GM21528 (cell line): ENCODE measurements at regions not wholly inside any gene's neighbourhood (a gene's known extent, or its start where the extent isn't known, plus 50 kb on each side); places are given as distances from the start of the nearest gene placed in this dataset.
"Not testable (repeated sequence)": the region's sequence is repeated elsewhere in the genome, so short reads cannot be mapped to it uniquely, and the experiment has no call there.

Source experiments
- ATAC-seq: cut with Tn5 transposase; IDR thresholded peaks from one replicate; pipeline ENCODE4 v1.9.1; 2021; ENCODE audit warnings: mild to moderate bottlenecking, moderate library complexity; ENCODE audit not compliant: unreplicated experiment, low FRiP score

DNA sequence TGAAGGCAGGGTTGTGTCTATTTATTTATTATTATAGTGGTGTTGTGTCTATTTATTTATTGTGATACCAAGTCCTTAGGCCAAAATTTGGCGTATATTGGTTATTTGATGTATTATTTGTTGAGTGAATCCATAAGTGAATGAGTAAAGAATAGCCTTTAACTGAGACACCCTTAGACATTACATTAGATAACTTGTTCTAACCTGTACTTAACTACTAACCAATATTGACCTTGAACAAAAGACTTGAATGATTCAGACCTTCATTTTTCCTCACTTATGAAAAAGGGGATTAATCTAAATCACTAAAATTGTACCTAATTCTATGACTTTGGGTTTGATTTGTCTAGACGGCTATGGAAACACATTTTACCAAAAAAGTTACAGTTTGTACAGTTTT is 370.5 kb downstream of the JRKL start:
- no peak for ATAC-seq

DNA sequence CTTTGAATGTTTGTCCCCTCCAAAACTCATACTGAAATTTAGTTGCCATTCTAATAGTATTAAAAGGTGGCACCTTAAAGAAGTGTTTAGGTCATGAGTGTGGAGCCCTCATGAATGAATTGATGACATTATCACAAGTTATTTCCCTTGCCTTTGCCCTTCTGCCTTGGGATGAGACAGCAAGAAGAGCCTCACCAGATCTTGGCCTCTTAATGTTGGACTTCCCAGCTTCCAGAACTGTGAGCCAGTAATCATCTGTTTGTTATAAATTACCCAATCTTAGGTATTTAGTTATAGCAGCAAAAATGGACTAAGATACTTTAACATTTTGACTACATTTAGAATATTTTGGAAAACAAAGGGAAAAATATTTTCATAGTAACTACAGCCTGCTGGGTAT is 371.0 kb downstream of the JRKL start:
- ATAC-seq: no peak

DNA sequence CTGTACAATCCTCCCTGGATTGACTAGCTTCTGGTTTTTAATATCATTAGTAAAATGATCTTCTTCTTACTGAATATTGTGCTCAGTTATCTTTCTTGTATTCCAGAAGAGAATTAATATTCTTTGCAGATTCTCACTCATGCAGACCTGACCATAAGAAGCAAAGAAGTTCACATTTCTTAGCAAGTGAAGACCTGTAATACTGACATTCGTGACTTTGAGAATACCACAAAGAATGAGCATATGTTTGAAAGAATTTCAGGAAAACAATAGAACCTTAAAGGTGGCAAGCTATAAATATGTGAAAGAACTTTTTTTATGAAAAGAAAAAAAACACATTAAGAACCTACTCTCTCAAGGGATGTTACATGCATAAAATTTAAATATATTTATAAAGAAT is 371.6 kb downstream of the JRKL start:
- no peak for ATAC-seq

DNA sequence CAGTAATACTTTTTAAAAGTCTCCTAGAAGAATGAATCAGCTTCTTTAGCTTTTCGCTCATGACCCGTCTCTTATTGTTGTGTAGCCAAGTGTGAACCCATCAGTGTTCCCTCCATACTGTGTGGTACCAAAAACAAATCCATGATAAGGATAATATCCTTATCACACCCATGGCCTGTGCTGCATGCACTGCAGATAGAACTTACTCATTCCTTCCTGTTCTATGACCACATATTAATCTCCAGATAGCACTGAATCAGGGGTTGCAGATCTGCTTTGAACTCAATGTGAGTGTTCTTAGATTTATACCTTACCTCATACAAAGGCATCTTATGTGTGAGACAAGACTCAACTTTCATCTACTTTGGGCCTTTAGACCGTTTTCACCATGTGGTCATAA is 373.4 kb downstream of the JRKL start:
- ATAC-seq: no peak

DNA sequence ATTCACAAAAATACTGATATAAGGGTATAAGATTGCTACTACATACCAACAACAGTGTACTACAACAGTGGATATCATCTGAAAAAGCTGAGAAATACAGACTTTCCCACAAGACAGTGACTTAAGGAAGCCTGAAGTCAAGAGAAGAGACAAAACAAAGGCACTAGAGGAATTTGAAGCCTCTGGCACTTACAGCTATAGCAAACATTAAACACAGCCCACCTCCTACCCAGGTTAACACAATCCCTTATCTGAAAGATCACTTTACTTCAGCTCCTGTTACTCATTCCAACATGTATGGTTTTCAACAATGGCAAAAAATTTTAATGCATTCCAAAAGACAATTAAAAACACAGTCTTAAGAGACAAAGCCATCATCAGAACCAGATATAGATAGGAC is 388.5 kb downstream of the JRKL start:
- ATAC-seq: no peak

DNA sequence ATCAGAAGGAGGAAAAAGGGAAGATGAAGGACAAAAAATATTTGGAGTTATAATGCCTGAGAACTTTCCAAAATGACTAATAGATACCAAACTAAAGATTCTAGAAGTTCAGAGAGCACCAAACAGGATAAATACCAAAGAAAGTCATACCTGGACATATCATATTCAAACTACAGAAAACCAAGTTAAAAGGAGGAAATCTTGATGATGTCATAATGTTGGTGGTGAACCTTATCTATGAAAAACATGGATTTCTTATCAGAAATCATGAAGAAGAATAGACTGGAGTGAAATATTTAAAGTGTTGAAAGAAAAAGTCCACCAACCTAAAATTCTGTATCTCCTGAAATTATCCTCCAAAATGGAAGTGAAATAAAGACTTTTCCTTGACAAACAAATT is 389.2 kb downstream of the JRKL start:
- ATAC-seq: no peak

DNA sequence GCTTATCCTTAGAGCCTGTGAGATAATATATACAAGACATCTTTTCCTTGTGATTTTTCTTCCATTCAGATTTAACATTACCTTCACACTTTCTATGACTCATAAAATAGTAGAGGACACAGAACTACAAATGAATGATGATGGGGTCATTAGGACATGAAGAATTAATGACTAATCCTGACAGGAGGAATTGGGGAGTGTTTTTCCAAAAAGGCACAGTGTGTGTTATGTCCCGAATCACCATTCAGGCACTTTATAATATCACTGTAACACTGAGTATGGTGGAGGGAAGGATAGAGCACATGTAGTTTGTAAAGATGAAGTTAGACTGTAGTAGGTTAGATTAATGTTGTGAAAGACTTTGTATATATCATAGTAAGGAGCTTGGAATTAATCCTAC is 391.3 kb downstream of the JRKL start:
- no peak for ATAC-seq

DNA sequence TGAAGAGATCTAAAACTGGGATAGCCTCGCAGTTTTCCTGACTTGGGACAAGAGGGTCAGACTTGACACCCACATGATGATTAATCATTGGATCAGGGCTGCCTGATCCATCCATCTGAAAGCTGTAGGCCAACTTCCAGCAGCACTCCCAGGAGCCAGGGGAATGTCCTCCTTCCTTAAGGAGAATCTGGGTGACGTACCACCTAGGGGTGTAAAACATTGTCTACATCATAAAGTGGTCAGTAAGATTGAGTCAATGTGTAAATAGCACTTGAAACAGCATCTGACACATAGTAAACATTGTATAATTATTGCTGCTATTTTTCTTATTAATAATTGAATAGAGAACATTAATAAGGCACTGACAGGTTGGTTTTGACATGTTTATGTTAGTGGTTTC is 392.8 kb downstream of the JRKL start:
- no peak for ATAC-seq

DNA sequence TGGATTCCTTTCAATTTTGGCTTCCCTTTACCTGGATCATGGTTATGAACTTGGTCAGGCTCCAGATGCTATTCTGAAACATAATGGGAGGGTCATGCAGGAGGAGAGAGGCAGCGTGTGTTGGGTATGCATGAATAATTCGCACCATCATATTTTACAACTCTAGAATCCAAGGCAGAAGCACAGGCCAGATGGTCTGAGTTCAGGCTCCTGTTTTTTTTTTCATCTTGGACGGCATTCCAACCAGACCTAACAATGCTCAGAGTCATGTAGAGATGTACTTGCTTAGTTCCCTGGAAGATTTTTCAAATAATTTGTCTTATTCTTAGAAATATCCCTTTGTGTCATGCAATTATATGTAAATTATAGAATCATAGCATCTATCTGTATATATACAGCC is 393.5 kb downstream of the JRKL start:
- no peak for ATAC-seq

DNA sequence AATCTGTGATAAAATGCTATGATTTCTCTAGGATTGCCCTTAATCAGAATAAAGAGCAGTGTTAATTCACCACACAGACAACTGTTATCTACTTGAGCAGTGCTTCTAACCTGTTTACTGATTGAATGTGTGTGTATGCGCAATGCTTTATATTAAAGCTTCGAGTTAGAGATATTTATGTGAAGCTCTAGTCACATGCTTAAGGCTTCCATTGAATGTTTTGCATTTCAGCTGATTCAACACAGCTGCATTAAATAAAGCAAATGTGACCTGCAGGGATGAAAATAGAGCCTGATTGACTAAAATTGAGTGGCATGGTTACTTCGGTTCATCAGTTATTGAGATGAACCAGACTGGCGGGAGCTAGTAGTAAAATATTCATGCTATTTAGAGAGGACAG is 395.3 kb downstream of the JRKL start:
- no peak for ATAC-seq

DNA sequence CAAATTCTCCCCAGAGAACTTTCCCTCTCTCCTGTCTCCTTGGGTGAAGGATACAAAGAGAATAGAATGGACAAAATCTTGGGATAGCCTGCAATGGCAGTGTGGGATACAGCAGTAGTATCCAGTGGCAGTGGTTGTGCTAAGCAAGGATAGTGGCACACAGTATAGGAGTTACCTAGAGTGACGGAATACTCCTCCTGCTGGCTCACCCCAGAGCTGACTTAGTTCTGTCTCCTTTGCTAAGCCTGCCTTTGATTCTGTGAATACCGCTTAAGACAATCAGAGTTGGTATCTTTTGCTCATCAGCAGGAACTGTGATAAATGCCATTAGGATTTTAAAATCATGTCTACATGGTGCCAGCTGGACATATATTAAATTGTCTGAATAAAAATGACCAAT is 404.3 kb downstream of the JRKL start:
- no peak for ATAC-seq

DNA sequence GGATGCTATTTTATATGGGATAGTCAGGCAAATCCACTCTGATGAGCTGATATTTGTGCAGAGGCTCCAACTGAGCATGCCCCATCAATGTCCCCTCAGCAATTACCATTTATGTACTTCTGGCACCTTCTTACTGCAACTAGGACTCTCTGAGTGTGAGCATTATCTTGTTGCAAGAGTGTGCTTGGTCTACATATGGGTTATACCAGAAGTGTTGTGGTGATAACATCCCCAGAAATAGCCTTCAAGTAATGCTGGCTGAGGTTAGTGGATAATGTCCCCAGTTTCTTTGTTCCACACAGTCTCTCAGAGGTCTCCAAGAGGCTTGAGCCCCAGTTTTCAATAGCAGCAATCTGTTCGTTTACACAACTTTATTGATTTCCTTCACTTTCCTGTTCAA is 408.6 kb downstream of the JRKL start:
- no peak for ATAC-seq

DNA sequence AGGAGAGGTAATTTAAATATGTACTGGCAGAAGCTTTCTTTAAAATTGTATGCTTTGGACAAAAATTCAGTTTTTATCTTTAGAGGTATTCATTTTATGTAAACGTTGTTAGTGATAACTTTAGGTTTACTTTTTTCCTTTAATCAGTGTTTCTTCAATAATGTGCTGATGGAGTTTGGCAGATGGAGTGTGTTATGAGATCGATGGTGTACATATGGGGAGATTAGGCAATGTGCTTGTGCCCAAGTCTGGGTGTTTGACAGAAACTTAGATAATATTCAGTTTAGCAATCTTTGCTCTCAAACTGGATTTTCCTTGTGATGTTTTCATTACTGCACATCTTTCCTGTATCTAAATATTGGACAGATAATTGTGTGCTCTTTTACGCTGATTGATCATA is 425.4 kb downstream of the JRKL start:
- no peak for ATAC-seq

DNA sequence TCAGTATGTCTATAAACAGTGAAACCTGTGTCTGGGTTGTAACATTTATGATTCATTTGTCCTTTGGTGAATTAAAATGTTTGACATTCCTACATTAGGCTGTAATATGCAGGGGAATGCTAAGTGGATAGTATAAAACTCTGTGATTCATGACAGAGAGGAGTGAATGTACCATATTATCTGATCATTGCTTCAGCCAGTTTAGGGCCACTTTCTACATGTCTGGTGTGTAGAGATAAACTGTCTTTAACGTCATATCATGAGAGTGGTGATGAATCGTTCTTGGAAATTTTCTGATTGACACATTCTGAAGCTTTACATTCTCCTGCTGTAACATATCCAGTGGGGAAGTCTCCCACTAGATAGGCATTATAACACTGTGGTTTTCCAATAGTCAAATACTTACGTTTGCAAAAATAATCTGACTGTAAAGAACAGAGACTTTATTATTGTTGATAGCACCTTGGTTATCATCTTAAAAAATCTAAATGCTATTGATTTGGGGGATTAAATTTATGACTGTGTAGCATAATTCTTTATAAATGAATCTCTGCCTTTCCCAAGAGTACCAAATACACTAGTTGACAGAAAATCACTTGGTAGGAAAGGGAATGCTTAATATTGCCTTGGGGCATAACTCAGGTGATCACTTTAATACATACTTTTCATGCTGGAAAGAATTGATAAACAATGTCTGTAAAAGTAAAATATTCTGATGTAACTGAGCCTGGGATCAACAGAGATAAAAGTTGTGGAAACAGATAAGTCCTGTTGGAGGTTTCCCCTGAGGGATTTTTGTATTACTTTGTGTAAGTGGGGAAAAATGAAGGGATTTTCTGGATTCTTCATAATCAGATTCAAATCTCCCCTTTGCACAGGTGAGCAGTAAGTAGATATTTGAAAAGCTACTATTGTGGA is 427.9 kb downstream of the JRKL start:
- no peak for ATAC-seq

DNA sequence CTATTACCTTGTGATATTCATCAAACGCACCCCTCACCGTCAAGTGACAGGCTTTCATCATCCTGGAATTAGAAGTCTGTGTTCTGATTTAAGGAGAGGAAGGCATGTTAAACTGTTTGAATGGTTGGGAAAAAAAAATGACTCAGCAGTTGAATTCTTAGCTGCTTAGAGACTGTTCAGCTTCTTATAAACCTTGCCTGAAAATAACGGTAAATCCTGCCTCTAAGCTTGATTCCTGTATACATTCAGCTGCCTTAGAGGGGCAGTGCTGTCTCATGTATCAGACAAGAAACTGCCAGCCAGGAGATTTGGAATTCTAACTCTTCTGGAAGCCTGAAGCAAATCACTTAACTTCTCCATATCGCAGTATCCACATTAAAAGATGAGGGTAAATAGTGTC is 437.4 kb downstream of the JRKL start:
- no peak for ATAC-seq

DNA sequence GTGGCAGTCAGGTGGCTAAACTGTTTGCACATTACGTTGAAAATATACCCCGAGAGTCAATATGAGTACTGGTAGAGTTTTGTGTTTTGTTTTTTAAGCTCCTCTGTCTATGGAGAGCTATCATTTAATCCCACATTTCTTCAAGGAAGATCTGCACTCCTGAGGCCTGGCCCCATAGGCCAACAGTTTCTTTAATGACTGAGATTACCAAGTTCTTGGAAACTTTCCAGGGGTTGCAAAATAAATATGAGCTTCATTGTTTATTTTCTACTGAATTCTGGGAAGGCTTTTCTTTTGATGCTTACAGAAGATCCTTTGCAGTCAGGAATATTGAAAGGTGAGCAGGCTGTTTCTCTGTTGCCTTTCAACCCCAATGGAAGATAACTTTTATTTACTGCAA is 452.0 kb downstream of the JRKL start:
- no peak for ATAC-seq

DNA sequence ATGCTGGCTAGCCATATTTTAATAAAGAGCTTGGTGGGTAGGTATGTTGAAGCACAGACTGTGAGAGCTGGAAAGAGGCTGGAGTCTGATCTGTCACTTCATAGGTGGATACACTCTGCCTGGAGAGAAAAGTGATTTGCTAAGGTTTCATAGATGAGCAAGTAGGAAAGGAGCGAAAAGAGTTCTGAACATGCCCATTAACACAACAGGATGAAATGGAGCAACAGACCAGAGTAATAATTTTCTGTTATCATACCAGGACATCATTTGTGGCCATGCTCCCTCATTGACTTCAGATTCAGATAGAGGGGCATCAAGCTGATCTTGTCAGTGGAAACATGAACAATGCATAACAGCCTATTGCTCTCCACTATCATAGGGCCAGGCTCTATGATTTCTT is 452.9 kb downstream of the JRKL start:
- no peak for ATAC-seq

DNA sequence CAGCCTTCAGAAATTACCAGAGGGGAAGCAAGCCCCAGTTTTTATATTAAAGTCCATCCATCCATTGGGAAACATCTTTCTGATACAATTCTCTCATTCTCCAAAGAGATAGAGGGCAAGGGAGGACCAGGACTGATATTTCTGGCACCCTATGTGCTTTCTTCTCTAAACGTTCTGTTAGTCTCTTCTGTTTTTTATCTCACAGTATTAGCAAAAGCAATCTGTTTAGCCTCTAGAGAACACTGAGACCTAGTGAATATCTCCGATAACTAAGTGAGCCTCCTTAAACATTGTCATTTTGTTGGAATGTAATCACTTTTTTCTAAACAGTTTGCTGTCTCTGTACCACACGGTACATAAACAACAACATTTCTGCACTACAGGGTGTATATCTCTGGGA is 464.6 kb downstream of the JRKL start:
- no peak for ATAC-seq

DNA sequence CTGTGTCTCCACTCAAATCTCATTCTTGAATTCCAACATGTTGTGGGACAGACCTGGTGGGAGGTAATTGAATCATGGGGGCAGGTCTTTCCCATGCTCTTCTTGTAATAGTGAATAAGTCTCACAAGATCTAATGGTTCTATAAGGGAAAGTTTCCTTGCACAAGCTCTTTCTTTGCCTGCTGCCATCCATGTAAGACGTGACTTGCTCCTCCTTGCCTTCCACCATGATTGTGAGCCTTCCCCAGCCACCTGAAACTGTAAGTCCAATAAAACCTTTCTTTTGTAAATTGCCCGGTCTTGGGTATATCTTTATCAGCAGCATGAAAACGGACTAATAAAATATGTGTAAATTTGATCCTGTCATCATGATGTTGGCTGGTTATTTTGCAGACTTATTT is 471.9 kb downstream of the JRKL start:
- ATAC-seq: not testable (repeated sequence)

DNA sequence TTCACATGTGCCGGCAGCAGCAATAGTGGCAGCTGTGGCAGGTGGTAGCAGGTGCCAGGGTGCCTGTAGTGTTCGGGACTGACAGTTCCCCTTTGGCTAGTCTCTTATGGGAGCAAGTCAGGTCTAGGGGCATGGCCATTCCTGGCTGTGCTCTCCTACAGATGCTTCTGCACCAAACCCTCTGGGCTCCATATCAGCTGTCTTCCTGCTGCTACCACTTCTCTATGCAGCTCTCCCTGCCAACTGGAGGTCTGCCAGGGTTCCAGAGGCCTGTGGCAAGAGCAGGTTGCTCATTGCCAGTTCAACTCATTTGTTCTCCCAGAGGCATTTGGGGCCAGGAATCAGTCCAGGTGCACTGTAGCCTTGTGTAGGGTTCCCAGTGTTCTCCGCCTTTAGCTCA is 473.7 kb downstream of the JRKL start:
- ATAC-seq: no peak

DNA sequence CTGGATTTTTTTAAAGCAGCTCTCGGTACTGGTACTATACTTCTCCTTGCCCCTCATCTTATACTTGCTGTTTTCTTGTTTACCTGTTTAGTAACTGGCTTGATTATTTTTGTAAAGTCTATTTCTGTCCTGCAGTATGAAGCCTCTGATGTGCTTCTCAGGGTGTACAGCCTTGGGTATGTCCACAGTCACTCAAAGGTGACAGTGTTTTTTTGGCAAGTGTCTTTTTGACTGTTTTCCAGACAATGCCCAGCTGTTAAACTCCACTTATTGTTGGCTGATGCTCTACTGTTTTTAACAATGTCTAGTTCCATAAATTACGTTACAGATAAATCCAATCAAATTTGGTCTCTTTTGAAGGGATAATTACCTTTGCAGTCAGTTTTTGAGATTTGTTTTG is 475.2 kb downstream of the JRKL start:
- no peak for ATAC-seq

DNA sequence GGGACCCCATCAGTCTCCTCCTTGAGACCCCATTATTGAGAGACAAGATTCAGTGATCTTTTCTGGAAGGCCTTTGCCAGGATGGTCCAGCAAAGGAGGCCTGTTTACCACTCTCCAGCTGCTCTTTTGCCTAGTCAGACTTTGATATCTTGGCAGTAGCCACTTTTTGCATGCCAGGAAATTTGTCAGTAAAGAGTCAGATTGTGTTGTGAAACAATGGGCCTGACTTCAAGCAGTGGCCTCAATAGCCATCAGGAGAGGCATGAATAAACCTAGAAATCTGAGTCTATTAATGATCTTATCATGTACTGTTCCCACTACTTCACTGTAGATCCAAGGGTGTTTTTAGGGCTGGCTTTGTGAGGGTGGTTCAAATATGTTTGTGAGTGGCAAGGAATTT is 479.4 kb downstream of the JRKL start:
- no peak for ATAC-seq

DNA sequence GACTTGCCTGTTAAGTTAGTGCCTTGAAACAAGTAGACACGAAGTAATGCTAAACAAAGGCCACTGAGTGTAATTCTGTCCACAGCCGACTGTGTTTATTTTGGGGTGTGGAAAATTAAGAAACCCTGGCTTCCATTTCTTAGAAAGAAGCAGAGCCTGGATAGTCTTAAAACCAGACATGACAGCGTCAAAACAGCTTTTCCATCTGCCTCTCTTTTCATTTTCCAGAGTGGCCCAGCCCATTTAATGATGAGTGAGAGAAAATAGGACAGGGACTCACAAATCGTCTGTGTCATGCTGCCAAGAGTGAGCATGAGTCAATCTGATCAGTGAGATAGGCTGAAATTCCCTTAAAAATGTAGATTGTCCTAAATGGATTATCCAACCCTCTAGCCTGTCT is 485.9 kb downstream of the JRKL start:
- no peak for ATAC-seq
